ENCODE measurements at regions not wholly inside any gene's neighbourhood (a gene's known extent, or its start where the extent isn't known, plus 50 kb on each side); places are given as distances from the start of the nearest gene placed in this dataset.

- TF ChIP-seq POLR2A (IDR thresholded peaks at IDR 0.05): no peak
- no peak for TF ChIP-seq CTCF (IDR thresholded peaks at IDR 0.05)
- no peak for TF ChIP-seq POLR2AphosphoS5 (IDR thresholded peaks at IDR 0.05)
- no peak for TF ChIP-seq EP300 (IDR thresholded peaks at IDR 0.05)
Measured at GRCh38 chr1:60915441-60915840, 166.9 kb upstream of the NFIA start.
